HG02642 (cell line): ENCODE measurements at regions not wholly inside any gene's neighbourhood (a gene's known extent, or its start where the extent isn't known, plus 50 kb on each side); places are given as distances from the start of the nearest gene placed in this dataset.

Experiments
- ATAC-seq: cut with Tn5 transposase; IDR thresholded peaks from one replicate; pipeline ENCODE4 v1.9.1; 2021; ENCODE audit warnings: mild to moderate bottlenecking; ENCODE audit not compliant: unreplicated experiment, poor library complexity

DNA sequence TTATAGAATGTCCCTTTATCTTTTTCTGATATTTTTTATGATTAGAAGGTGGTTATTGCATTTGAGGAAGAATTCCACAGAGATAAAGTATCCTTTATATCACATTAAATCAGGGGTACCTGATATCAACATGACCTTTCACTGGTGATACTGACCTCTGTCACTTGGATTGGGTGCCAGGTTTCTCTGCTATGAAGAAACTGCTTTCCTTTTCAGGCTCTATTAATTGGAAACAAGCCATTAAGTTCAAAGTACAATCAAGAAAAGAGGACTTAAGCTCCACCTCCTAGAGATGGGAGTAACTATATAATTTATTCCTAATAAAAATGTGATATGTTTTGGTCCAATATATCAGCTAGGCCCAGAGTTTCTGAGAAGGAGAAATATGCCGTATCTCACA, 514.6 kb upstream of the TYRP1 start:
- no peak for ATAC-seq

DNA sequence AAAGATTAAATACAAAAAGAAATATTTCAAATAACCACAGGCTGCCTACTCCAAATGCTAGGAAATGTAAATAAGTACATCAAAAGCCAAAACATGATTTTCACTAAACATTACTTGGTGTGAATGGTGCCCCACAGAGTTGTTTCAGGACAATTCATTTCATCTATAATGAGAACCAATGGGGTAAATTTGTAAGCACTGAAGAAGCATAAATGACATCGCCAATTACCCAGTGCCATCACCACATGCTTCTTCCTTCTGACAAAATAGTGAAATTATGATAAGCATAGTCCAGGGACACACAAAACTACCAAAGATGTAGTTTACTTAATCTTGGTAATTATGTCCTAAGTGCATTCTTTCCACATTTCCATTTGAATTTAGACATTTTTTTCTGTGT, 510.4 kb upstream of the TYRP1 start:
- ATAC-seq: no peak

- no peak for ATAC-seq
Observed at GRCh38 chr9:12183321-12183720, 509.9 kb upstream of the TYRP1 start.

DNA sequence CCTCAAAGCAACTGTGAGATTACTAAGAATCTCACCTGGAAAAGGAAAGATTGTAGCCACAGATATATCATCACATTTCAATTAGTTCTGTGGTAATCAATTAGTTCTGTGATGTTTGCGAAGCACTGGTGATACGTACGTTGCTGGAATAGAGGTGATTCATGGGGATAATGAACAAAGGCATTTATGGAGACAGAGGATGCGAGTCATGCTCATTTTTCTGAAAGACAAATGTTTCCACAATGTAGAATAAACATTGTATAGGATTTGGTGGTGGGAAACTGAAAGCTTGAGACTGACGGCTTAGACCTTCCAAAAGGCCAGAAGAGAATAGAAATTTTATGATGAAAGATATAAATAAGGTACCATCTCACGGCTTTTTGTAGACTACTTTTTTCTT, 507.3 kb upstream of the TYRP1 start:
- ATAC-seq: no peak

GRCh38 chr9:12191630-12192029, 501.6 kb upstream of the TYRP1 start:
- ATAC-seq: no peak

DNA sequence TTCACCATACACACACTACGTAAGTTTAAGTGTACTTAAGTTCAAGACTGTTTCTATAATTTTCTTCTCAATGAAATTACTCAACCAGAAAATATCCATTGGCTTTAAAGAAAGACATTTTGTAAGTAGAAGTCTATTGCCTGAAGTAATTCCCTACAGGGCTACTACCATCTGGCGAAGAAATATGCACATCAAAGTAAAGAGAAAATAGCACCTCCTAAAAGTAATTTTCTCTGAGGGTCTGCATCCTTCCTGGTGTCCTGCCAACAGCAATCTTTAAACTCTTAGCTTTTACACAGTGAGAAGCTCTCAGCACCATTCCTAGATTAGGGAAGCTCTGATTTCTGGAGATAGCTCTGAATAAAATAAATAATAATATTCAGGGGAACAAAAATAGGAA, 498.5 kb upstream of the TYRP1 start:
- ATAC-seq: no peak

GRCh38 chr9:12195456-12195855, 497.7 kb upstream of the TYRP1 start:
- no peak for ATAC-seq

GRCh38 chr9:12204512-12204911, 488.7 kb upstream of the TYRP1 start:
- no peak for ATAC-seq

DNA sequence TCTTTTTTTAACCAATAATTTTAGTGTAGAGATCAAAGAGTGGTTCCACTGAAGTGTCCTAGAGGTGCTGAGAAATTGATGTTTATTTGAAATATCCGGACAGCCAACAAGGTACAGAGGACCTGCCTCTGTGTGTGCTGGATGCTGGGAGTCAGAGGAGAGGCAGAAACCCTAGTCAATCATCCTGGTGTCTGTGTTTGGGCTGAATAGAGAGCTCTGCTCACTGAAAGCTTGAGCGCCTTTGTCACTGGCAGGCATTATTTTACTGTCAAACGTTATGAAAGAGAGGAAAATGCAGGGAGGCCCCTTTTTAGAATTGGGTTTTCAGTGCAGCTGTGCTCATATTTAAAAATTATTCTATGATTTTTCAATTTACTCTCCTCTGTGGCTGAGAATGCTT, 480.3 kb upstream of the TYRP1 start:
- ATAC-seq: no peak

- no peak for ATAC-seq
Observed at GRCh38 chr9:12221470-12221869, 471.7 kb upstream of the TYRP1 start.

- no peak for ATAC-seq
Observed at GRCh38 chr9:12224449-12224848, 468.7 kb upstream of the TYRP1 start.

GRCh38 chr9:12230708-12231107, 462.5 kb upstream of the TYRP1 start:
- ATAC-seq: no peak

DNA sequence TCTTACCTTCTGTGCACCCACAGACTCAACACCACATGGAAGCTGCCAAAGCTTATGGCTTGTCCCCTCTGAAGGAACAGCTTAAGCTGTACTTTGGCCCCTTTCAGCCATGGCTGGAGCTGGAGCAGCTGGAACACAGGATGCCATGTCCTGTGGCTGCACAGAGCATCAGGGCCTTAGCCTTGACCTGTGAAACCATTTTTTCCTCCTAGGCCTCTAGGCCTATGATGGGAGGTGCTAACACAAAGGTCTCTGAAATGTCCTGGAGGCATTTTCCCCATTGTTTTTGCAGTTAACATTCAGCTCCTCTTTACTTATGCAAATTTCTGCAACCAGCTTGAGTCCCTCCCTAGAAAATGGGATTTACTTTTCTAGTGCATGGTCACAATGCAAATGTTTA, 461.4 kb upstream of the TYRP1 start:
- ATAC-seq: no peak

DNA sequence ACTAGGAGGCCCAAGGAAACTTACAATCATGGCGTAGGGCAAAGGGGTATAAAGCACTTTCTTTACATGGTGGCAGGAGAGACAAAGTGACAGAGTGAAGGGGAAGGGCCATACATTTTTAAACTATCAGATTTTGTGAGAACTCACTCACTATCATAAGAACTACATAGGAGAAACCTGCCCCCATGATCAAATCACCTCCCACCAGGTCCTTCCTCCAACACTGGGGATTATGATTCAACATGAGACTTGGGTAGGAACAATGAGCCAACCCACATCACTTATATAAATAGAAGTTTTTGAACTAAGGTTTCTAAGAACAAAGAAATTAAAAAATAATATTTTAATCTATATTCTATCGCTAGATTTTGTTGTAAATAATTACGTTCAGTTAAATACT, 460.3 kb upstream of the TYRP1 start:
- no peak for ATAC-seq

DNA sequence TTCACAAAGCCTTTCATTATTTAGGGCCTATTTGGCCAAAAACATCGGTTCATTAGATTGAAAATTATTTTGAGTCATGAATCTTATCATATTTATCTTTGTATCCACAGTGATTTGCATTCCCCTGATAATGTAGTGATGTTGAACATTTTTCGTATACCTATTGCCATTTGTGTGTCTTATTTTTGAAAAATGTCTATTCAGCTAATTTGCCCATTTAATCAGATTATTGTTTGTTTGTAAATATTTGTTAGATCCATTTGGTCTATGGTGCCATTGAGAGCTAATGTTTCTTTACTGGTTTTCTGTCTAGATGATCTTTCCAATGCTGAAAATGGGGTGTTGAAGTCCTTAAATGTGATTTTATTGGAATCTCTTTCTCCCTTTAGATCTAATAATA, 439.2 kb upstream of the TYRP1 start:
- no peak for ATAC-seq

GRCh38 chr9:12266758-12267157, 426.4 kb upstream of the TYRP1 start:
- ATAC-seq: no peak

DNA sequence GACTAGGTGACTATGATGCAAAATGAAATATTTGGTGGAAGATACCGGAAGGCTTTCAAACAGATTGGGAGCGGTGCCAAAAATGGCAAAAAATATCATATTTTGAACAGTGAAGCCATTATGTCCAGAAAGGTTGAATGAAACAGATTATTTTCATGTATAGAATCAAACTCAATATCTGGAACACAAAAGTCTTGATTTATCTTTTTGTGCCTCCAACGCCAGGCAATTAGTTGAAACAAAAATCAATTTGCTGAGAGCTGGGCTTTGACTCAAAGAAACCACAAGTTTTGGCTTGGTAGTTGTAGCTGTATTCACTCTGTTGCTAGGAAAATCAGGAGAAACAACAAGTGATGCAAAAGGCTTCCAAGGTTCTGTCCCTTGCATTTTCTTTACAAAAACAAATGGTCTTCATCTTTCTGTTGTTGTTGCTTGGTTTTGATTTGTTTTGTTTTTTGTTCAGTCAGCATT, 421.7 kb upstream of the TYRP1 start:
- ATAC-seq: no peak

DNA sequence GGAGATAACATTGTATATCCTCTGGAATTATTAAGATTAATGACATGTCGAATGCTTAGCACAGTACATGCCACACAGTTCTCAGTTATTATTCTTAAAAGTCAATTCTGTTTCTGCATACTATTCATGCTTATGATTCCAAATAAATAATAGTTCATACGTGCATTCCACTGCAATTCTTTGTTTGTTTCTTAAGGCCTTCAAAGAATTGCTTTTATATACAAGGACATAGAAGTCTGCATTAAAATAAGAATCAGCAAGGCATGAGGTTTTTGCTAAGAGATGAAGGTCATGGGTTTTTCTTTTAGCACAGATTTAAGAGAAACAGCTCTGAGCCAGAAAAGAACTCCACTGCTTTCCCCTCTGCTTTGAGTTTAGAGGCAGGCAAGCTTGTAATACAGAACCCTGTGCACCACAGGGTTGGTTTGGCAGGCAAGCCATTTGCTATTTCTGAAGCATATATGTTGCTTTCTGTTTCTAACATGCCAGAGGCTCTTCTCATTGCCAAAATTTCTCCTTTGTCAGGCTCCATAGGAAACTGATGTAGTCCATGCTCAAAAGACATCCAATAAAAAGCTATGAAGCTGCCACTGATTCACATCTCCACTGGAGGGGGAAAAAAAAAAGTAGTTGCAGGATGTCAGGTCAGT, 420.6 kb upstream of the TYRP1 start:
- ATAC-seq: no peak

- no peak for ATAC-seq
Observed at GRCh38 chr9:12274577-12274976, 418.6 kb upstream of the TYRP1 start.

DNA sequence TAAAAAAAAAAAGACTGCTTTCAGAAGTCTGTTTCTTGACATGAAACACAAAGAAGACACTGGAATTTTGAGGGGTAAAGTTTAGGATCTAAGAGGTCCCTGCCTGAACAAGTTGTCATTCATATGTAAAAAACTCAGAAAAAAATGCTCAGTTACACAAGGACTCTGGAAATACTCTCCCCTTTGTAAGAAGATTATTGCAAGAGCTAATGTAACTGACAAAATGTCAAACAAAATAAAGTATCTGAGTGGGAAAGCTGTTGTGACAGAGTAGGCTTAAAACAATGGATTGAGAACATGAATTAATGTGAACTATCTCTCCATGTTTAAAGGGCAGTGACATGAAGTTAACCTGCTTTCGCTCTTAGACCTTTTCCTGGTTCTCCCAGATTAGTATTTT, 416.7 kb upstream of the TYRP1 start:
- no peak for ATAC-seq

DNA sequence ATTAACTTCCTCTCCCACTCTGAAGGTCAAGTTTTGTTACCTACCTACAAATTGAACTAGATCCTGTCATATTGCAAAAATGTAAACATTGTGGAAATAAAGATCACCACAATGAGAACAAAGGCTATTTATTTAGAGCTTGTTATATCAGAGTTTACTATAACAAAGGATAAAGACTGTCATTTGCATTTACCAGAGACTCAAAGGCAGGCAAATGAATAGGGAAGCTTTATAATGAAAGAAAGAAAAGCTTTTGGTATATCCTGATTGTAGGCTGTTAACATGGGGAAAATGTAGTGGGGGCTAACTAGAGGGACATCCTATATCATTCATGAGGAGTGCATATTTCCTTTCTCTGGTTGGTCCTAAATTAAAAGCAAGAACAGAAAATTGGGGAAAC, 403.5 kb upstream of the TYRP1 start:
- ATAC-seq: no peak

DNA sequence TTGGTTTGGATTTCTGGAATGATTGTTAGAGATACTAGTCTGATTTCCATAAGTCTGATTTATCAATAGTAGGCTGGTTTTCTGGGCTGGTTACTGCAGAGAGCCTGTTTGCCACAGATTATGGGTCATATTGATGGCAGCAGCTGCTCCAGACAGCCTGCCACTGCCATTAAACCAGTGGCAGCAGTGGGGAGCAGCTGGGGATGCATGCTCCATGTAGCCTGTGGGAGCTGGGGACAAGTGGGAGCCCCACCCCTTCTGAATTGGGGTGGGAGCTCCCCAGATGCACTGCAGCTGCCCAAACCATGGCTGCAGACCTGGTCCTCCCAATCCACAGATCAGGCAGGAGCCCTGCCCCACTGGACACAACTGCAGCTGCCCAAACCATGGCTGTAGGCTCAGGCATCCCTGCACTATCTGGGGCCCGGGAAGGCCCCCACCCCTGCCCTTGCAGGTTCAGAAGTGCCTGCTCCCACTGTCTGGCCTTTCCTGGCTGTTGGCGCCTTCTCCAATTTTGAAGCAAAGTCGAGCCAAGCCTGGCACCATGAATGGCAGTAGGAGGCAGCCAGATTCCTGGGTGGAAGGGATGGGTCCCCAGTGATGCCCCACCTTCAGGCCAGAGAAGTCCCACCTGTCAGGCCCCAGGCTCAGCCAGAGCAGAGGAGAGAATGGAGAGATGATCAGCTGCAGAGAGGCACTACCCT, 402.9 kb upstream of the TYRP1 start:
- ATAC-seq: no peak
